ENCODE measurements at regions not wholly inside any gene's neighbourhood (a gene's known extent, or its start where the extent isn't known, plus 50 kb on each side); places are given as distances from the start of the nearest gene placed in this dataset.
"Not testable (repeated sequence)": the region's sequence is repeated elsewhere in the genome, so short reads cannot be mapped to it uniquely, and the experiment has no call there.

GRCh38 chr1:174080819-174081218 is 58.7 kb upstream of the RC3H1 start:
- POLR2A ChIA-PET: no interaction called here
- no peak overlapping the region for H3K4me3 ChIP-seq (ENCODE audit: low read depth, low read length)
- no peaks in the 10 kb centered on the region for H3K4me1 ChIP-seq (ENCODE audit: control insufficient read depth, insufficient read depth, low read length)
- H3K9me3 ChIP-seq (ENCODE audit: control insufficient read depth, insufficient read depth, low read depth, low read length): no peaks in the 10 kb centered on the region
- H3K36me3 ChIP-seq (ENCODE audit: control insufficient read depth in 2 of 2, insufficient read depth in 1 of 2, low read length in 2 of 2): no peaks in the 10 kb centered on the region
- no peak for TF ChIP-seq ZNF366 (tag by site-specific recombination; conservative IDR thresholded peaks at IDR 0.05)
- no peak for TF ChIP-seq ZNF292 (tag by site-specific recombination; IDR thresholded peaks at IDR 0.05; ENCODE audit: borderline replicate concordance, low read depth)
- TF ChIP-seq ZNF580 (tag by site-specific recombination; IDR thresholded peaks at IDR 0.05): no peak
- no peak for TF ChIP-seq YY2 (tag by site-specific recombination; IDR thresholded peaks at IDR 0.05)
- TF ChIP-seq ZNF76 (tag by site-specific recombination; IDR thresholded peaks at IDR 0.05; ENCODE audit: borderline replicate concordance, low read depth): no peak
- TF ChIP-seq ZNF549 (tag by site-specific recombination; IDR thresholded peaks at IDR 0.05): no peak
- no peak for TF ChIP-seq ZNF624 (tag by site-specific recombination; IDR thresholded peaks at IDR 0.05)
- TF ChIP-seq ZBTB44 (tag by site-specific recombination; IDR thresholded peaks at IDR 0.05): no peak
- no peak for TF ChIP-seq ZNF280C (tag by site-specific recombination; IDR thresholded peaks at IDR 0.05)
- TF ChIP-seq PRDM4 (tag by site-specific recombination; IDR thresholded peaks at IDR 0.05): no peak
- CTCF ChIA-PET: no interaction called here
- H3K27ac ChIP-seq (ENCODE audit: extremely low read depth, low read depth, low read length): no peak overlapping the region

- ChIA-PET POLR2A (no interaction called here), CTCF (no interaction called here)
- TF ChIP-seq PBX3 (CRISPR knock-in tag; IDR thresholded peaks at IDR 0.05) (no peak), ZNF785 (tag by site-specific recombination; IDR thresholded peaks at IDR 0.05) (no peak), BCL6B (tag by site-specific recombination; IDR thresholded peaks at IDR 0.05) (no peak), KLF10 (tag by site-specific recombination; IDR thresholded peaks at IDR 0.05) (no peak), ZNF791 (tag by site-specific recombination; IDR thresholded peaks at IDR 0.05) (no peak), RBAK (tag by site-specific recombination; IDR thresholded peaks at IDR 0.05) (no peak), AEBP2 (tag by site-specific recombination; IDR thresholded peaks at IDR 0.05; ENCODE audit: borderline replicate concordance) (no peak), ZNF362 (tag by site-specific recombination; IDR thresholded peaks at IDR 0.05) (no peak), ZNF140 (tag by site-specific recombination; IDR thresholded peaks at IDR 0.05) (no peak)
- Histone ChIP-seq H3K4me3 (ENCODE audit: low read depth, low read length) (no peak overlapping the region), H3K36me3 (ENCODE audit: control insufficient read depth in 2 of 2, insufficient read depth in 1 of 2, low read length in 2 of 2) (no peaks in the 10 kb centered on the region), H3K4me1 (ENCODE audit: control insufficient read depth, insufficient read depth, low read length) (no peaks in the 10 kb centered on the region), H3K27ac (ENCODE audit: extremely low read depth, low read depth, low read length) (no peak overlapping the region), H3K9me3 (ENCODE audit: control insufficient read depth, insufficient read depth, low read depth, low read length) (no peaks in the 10 kb centered on the region)
Observed at GRCh38 chr1:174079796-174080195, 57.6 kb upstream of the RC3H1 start.

GRCh38 chr1:174078916-174079315 is 56.8 kb upstream of the RC3H1 start:
- H3K36me3 ChIP-seq (ENCODE audit: control insufficient read depth in 2 of 2, insufficient read depth in 1 of 2, low read length in 2 of 2); H3K4me1 ChIP-seq (ENCODE audit: control insufficient read depth, insufficient read depth, low read length); H3K27ac ChIP-seq (ENCODE audit: extremely low read depth, low read depth, low read length); H3K4me3 ChIP-seq (ENCODE audit: low read depth, low read length); H3K9me3 ChIP-seq (ENCODE audit: control insufficient read depth, insufficient read depth, low read depth, low read length); POLR2A ChIA-PET: not testable (repeated sequence)
- CTCF ChIA-PET: interaction anchor here (0.8 kb wide), 1 partner anchor 126 kb away, joined by 4 read pairs; no protein-coding TSS in a partner anchor

Measured in HEK293 (cell line).